ENCODE measurements at regions not wholly inside any gene's neighbourhood (a gene's known extent, or its start where the extent isn't known, plus 50 kb on each side); places are given as distances from the start of the nearest gene placed in this dataset.
A peak's percentile ranks its signal among the peaks of the same experiment; 100 is the strongest.

DNA sequence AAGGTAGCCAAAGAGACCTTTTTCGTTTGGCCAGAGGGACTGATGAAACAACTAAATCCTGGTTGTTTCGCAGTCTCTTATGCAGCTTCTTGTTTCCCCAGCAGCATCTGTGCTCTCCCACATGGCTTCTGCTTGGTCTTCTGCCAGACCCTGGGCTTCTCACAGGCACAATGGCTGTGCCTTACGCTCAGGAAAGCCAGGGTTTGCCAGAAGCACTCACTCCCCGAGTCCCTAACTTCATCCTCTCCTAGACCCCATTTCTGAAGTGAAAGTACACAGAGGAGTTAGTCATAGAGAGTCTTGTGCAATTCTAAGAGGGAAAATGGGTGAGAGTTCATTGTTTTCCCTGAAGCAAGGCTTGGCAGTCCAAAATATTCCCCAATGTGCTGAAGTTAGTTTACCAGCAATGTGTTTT is 121.7 kb downstream of the EVX1 start:
- peak in 10 of 14 donors; percentile 3 to 68 (median 12) for DNase-seq

DNA sequence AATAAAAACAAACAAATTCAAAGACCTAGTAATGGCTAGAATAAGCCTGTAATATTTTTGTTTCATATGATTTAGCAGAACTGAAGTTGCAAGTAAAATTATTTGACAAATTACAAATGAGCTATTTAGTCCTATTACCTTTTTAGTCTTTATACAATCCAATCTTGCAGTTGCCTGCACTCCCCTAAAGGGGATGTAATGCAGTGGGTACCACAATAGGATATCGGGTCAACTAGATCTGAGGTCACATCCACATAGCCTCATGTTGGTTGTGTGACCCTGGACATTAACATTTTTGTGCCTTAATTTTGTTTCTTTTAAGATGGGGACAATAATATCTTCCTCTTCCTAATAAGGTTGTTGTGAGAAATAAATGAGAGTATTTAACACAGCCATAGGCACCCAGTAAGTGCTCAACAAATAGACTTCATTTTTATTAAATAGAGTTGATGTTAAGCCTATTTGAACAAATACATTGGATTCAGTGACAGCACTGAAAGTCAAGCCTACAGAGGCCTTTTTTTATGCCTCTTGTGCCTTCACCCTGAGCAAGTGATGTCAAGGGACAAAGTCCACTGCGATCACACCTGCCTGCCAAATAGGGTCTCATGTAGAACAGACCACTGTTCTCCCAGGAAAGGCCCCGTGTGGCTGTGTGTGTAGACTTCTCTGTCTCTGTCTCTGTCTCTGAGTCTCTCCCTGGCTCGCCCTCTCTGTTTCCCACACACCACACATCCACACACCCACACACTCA is 124.8 kb downstream of the EVX1 start:
- DNase-seq, result no peak

DNA sequence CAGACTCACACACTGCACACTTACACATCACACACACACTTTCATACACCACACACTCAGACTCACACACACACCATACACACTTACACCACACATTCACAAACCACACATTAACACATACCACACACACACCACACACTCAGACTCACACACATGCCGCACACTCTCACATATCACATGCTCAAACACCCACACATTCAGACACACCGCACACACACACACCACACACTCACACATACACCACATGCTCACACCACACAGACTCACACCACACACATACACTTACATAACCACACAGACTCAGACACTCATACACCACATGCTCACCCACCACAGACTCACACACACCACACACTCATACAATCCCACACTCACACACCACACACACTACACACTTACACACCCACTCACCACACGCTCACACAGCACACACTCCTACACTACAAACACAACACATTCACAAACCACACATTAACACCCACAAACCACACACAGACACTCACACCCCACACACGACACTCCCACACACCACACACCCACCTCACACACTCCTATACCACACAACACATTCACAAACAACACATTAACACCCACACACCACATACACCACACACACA is 125.4 kb downstream of the EVX1 start:
- DNase-seq, result no peak

DNA sequence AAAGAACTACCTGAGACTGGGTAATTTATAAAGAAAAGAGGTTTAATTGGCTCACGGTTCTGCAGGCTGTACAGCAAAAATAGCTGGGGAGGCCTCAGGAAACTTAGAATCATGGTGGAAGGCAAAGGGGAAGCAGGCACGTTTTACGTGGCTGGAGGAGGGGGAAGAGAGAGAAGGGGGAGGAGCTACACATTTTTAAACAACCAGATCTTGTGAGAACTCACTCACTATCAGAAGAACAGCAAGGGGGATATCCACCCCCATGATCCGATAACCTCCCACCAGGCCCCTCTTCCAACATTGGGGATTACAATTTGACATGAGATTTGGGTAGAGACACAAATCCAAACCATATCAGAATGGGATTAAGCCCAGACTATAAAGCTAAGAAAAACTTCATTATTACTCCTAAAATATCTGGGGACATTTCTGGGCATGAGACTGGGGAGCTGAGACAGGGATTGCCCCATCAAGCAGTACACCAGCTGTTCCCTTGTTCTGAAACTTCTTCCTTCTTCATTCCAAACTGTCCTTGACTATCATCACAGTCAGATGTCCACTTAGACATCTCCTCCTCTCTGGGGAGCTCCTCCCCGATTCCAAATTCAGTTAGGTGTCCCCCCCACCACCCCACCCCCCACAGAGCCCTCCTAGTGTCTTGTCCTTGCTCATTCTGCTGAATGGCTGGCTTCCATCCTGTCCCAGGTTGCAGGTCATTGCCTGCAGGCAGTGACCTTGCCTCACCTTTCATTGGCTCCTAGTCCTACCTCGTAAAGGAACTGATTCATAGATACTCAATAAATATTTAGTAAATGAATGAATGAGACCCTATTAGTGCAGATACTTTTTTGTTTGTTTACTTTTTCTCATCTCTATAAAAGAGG is 132.6 kb downstream of the EVX1 start:
- no peak for DNase-seq

DNA sequence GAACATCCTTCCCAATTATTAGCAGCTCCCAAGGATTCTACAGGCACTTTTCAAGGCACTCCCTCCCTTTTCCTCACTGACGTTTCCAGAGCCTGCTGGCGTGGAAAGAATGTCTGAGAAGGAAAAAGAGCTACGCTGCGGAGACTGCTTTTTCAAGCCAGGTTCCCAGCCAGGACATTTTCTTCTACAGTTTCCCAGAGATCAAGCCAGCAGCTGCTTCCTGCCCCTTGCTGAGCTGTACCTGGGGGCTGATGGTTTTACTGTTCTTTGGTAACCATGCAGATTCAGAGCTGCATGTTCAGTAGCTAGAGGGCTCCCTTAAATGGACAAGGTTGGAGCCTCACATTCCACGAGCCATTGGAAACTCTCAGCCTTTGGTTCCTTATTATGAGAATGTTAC is 133.4 kb downstream of the EVX1 start:
- DNase-seq, result no peak

DNA sequence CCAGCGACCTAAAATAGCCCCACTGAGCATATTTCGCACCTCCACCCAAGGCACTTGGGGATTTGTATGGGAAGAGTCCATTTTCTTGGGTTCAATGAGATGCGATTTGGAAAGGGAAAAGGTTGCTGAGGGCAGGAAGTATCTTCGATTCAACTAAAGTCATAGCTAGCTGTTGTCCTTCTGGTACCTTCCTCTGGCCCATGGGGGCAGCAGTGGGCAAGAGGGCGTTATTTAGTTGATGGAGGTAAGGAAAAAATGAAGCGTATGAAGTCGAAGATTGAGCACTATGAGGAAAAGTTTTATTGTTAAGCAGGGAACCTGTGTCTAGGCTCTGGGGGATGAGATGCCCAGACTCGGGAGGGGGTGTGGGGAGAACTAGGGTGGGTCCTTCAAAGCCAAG is 135.4 kb downstream of the EVX1 start:
- no peak for DNase-seq

DNA sequence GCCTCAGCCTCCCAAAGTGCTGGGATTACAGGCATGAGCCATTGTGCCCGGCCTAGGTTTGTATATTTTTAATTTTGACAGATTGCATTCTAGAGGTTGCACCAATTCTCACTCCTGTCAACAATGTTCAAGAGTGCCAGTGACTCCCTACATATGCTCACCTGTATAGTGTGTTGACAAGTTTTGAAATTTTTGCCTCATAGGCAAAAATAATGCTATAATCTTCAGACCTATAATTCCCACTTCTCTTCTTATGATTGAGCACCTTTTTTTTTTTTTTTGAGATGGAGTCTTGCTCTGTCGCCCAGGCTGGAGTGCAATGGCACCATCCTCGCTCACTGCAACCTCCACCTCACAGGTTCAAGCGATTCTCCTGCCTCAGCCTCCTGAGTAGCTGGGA is 139.7 kb downstream of the EVX1 start:
- DNase-seq, result no peak

DNA sequence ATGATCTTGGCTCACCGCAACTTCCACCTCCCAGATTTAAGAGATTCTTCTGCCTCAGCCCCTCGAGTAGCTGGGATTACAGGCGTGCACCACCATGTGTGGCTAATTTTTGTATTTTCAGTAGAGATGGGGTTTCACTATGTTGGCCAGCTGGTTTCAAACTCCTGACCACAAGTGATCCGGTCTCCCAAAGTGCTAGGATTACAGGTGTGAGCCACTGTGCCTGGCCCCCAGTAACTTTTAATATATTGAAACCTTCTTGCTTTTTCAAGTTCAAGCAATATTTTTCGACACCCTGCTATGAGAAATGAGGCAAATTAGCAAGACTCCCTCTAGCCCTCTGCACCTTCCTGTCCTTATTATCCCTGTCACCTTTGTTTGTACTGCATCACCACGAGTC is 144.0 kb downstream of the EVX1 start:
- DNase-seq, result no peak

DNA sequence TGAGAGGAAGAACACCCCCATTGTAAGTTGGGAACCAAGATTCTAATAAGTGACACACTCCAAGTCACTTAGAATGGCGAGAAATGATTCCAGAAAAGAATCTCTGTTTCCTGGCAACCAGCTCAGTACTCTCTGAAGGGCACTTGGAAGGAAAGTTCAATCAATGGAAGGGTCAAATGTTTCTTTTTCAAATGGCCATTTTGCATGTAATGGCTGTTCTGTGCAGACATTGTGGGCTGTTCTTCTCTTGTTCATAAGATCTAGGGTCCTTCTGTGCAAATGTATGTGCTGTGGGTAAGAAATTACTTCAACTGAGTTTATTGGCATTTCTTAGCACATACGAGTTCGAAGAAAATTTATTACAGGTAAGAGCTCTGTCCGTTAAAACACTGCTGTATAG is 145.3 kb downstream of the EVX1 start:
- DNase-seq, result no peak

DNA sequence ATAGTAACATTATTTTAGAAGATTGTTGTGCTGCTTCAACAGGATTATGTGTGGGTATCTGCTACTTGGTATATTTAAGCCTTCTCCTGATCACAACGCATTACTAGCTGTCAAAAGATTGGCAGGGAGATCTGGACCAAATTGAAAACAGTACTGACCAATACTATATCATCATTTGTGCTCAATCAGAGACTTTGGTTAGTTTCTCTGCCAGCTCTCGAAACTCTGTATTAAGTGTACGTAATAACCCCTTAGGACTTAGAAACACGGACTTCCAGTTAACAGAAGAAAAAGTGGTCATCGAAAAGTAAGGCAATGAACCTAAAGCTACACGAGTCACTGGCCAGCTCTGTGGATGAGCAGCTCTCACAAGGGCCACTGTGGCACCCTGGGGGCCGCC is 146.0 kb downstream of the EVX1 start:
- DNase-seq, result no peak

DNA sequence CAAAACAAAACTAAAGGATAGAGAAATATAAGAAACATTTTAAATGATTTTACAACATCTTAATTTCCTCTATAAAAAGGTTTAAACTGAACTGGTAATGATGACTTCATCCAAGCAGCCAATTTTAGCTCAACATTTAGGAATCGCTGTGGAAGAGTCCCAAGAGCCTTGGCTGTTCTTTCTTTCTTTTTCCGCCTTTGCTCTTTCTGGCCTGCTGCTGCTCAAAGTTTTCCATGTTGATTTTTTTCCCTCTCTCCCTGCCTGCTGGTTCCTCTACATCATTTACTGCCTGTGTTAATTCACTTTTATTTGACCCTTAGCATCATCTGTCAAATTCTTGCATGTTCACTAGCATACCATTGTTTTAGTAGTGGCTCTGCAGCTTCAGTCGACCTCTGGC is 146.9 kb downstream of the EVX1 start:
- no peak for DNase-seq

DNA sequence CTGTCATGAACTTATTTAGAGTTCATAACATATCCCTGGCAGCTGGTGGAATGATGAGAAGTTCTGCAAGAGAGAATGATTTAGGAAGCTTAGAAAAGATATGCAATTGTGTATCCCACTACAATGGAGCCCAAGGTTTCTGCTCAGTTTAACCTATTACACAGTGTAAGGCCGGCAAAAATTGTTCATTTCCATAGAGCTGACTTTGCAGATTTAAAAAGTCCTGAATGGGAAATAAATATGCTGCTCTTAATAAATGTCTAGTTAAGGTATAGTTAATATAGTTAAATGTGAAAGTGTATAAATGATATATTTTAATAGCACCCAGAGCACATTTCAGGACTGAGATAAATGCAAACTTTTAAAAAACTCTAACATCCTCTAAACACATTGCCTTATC is 149.9 kb downstream of the EVX1 start:
- DNase-seq, result no peak

DNA sequence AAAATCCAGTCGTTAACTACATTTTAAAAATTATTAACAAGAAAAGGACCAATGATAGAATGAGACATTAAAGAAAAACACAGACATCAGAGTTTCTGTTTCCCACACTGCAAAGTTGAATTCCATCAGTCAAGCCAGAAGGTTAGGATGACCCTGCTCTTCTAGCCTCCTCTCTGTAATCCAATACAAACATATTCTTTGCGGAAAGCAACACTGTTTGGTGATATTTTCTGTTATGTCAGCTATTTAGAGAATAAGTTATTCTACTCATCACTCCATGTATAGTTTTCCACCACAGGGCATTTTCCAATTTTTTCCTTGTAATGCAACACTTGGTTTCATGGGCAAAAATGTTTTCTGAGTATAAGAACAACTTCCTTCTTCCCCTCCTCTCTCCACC is 152.3 kb downstream of the EVX1 start:
- no peak for DNase-seq

DNA sequence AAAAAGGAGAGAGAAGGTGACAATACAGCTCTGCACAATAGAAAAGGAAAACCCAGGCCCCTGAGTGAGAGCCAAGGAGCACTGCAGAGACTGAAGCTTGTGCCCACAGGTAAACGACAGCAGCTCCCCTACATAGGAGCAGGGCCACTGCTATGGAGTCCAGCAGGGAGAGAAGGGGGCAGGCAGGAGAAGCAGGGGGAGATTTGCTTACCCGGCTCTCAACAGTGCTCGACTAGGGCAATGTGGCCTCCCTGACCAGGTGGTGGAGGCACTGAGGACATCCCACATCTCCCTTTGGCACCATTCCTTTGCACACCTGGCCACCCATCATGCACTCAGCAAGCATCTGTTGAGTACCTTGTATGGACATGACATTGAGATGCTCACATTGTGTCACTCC is 153.0 kb downstream of the EVX1 start:
- no peak for DNase-seq

DNA sequence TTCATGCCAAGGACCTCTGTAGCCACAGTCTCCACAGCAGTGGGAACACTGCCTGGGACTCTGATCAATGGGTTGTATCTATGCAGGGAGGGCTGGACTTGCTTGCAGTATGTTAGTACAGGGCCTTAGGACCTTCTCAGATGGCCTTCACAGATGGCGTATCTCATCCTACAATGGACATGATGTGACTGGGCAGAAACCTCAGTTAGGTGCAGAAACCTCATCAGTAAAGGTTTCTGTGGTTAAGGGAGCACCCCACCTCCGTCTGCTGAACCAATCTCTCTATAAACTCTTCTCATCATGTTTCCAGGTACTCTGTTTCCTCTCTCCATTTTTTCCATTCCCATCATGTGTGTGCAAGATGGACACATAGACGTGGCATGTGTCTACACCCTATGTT is 154.9 kb downstream of the EVX1 start:
- no peak for DNase-seq

DNA sequence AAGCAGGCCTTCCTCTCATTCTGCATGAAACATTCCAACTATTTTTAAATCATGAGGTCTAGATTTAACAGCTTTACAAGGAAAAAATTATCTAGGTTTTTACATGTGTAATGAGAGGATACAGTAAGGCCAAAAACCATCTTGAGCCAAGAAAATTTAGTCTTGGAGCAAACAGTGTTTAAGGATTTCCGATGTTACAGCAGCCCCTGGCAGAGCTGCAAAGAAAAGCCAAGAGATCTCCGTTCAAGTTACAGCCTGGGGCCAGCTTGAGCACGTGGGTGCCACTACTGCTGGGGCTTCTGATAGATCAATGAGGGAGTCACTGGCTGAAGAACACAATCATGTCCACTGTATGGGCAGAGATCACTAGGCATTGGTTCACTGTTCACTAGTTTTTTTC is 156.2 kb downstream of the EVX1 start:
- DNase-seq, result no peak

DNA sequence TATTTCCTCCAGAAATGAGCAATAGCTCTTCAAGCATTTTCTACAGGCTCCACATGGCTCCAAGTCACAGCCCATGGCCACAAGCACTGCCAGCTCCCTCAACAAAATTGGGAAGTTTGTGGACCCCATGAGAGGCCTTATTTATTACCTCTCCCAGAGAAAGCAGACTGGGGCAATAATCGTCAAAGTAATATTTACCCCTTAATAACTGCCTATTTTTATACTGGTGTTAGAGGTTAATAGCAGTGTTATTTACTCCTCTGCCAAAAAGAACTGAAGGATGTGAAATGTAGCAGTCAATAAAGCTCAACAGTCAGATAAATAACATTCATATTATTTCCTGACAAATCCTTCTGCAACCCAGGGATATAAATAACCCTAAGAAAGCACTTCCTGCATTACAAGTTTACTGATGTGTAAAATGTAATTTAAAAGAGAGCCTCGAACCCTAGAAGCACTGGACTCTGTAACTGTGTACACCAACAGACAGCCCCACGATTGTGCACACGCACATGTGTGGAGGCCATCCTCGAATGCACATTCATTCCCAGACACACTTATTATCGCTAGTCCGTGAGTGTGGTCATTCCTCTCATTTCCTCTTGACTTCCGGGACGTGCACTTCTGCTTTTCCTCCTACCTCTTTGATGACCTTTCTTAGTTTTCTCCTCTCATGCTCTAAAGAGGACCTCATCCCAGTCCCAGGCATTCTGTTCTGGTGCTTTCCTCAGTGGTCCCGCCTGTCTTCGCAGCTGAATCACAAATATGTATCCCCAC is 157.4 kb downstream of the EVX1 start:
- DNase-seq, result no peak

DNA sequence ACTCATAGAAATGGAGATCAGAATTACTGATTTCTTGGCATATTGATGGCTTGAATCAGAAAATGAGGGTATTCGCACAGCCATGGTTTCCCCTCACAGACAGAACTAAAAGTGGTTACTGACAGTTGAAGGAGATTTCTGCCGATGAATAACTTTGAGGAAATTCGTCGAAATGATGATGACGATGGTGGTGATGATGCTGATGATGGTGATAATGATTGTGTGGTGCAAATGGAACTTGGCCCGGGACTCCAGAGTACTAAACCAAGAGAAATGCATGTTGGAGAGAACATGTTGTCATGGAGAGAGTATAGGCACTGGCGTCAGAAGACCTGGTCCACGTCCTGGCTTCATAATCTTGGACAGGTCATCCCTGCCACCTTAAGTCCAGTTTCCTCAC is 163.2 kb downstream of the EVX1 start:
- no peak for DNase-seq

DNA sequence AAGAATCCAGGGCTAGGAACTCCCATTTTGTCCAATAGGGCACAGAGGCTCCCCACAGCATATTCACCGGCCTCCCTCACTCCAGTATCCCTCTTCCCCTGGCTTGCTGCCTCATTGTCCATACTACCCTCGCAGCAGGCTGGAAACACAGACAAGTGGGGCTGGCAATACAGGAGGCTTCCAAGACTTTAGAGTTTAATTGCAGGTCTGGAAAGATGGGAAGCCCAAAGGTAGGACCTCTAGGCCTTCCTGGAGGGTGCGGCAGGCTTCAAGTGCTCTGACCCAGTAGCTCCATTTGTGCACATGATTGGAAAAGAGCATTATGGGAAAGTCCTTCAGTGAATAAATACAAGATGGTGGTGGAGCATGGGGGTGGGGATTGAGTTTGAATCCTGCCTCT is 166.7 kb downstream of the EVX1 start:
- no peak for DNase-seq

DNA sequence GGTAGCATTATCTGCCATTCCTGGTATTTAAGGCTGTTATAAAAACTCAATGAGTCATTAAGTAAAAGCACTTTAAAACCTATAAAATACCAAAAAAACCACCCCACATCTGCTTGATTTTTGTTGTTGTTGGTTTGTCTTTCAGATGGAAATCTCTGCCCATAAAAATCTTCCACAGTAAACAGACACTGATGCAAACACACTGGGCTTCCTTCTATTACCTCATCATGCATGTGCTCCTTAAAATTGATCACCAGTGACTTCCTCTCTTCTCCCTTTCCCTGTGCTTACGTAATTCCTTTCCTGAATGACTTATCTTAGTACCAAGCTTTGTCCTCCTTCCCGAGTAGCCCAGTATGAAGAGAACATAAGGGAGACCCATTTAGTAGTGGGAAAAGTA is 167.2 kb downstream of the EVX1 start:
- no peak for DNase-seq

DNA sequence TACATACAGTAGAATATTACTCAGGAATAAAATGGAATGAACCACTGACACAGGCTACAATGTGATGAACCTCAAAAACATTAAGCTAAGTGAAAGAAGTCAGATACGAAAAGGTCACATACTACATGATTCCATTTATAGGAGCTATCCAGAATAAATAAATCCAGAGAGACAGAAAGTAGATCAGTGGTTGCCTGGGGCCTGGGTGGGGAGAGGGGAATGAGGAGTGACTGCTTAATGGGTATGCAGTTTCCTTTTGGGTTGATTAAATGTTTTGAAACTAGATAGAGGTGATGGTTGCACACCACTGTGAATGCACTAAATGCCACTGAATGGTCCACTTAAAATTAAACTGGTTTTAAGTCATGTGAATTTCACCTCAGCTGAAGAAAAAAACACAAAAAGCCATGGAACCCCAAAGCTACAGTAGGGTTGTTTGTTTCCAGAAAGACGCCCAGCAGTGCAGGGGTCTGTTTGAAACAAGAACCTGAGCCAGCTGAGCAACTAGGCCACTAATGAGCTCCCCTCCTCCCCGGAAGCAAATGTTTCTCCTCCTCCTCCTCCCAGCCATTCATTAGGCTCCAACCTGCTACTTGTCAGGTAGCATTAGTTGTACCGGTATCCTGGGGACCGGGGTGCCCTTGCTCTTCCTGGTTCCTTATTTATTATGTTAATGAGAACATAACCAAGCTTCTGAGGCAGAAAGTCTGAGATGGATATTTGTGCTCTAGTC is 168.4 kb downstream of the EVX1 start:
- DNase-seq, result no peak

DNA sequence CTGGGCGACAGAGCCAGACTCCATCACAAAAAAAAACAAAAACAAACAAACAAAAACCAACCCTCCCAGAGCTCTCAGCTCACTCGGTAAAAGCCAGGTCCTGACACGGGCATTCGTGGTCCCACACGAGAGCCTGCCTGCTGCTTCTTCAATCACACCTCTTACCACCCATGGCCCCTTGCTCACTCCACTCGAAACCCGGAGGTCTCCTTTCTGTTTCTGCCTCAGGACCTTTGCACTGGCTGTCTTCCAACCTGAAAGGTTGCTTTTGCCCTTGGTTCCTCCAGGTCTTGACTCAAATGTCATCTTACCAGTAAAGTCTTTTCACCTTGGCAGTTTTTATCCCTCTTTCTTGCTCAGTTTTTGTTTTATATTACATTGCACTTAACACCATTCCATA is 169.6 kb downstream of the EVX1 start:
- DNase-seq, result no peak
